HG03039 (cell line): ENCODE measurements at regions not wholly inside any gene's neighbourhood (a gene's known extent, or its start where the extent isn't known, plus 50 kb on each side); places are given as distances from the start of the nearest gene placed in this dataset.
"Not testable (repeated sequence)": the region's sequence is repeated elsewhere in the genome, so short reads cannot be mapped to it uniquely, and the experiment has no call there.

ENCODE experiments used
- ATAC-seq: cut with Tn5 transposase; IDR thresholded peaks from one replicate; pipeline ENCODE4 v1.9.1; 2021; ENCODE audit warnings: mild to moderate bottlenecking, moderate library complexity; ENCODE audit not compliant: unreplicated experiment

GRCh38 chr7:8809320-8809719 lies 375.9 kb downstream of the NXPH1 start:
- ATAC-seq = no peak

- no peak for ATAC-seq
Measured at GRCh38 chr7:8817448-8818036, 384.1 kb downstream of the NXPH1 start.

DNA sequence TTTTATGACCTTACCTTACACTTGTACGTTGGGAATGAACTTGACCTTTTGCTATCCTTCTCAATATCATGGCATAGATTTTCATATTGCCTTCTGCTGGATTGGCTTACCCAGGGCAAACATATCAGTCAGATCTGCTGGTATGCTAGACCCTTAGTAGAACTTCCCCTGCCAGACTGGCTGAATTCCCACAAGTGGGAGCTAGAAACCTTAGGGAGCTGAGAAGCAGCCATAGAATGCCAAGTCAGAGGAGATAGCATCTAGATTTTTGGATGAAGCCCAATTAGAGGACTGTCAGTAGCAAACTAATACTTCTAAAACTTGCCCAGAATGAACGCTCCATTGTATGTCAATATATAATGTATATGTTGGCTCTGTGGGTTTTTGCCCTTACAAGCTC lies 385.0 kb downstream of the NXPH1 start:
- no peak for ATAC-seq

- no peak for ATAC-seq
Measured at GRCh38 chr7:8822595-8822994, 389.2 kb downstream of the NXPH1 start.

DNA sequence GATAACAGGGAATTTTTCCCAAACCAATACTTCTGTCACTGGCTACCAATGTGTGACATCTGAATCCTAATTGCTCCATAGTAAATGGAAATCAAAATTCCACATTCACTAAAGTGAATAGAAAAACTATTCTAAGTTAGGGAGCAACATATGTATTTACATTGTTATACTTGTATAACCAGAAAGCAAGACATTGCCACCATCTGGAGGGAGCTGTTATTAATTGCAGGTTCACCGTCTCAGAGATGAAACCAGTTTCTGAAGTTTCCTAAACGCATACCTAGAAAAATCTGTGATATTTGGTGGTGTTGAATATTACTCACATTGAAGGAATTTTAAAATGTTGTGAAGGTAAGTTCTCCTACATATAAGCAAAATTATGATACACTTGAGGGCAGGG lies 390.1 kb downstream of the NXPH1 start:
- ATAC-seq = no peak

- no peak for ATAC-seq
Measured at GRCh38 chr7:8827329-8827728, 393.9 kb downstream of the NXPH1 start.

DNA sequence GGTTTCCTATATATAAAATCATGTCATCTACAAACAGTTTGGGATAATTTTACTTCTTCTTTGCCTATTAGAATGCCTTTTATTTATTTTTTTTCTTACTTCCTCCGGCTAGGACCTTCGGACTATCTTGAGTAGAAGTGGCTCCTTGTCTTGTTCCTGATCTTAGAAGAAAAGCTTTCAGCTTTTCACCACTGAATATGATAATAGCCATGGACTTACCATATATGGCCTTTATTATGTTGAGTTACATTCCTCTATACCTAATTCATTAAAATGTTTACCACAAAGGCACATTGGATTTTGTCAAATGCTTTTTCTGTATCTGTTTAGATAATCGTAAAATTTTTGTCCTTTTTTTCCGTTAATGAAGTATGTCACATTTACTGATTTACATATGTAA lies 395.7 kb downstream of the NXPH1 start:
- ATAC-seq = no peak

DNA sequence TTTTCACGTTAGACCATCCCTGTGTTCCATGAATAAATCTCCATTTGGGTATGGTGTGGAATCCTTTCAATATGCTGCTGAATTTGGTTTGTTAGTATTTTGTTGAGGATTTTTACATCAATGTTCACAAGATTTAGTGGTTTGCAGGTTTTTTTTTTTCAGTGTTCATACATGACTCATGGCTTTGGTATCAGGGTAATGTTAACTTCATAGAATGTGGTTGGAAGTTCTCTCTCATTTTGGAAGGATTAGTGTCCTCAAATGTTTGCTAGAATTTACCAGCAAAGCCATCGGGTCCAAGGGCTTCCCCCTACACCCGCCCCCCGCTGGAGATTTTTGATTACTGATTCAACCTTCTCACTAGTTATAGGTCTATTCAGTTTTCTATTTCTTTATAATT lies 398.0 kb downstream of the NXPH1 start:
- ATAC-seq = no peak

DNA sequence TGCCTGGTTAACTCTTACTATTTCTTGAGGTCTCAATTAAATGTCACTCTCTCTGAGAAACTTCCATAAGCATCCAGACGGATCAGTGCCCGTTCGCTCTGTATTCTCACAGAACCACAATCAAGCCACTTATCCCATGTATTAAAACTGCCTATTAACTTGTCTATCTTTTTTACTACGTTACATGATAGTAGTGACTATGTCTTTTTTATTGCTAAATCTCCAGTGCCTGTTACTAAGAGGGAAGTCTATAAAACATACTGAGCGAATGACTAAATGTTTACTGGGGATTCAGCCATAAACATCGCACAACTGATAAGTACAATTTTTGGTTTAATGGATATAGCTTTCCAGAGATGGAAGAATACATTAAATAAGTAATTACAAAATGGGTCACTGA lies 399.9 kb downstream of the NXPH1 start:
- ATAC-seq = no peak

- no peak for ATAC-seq
Measured at GRCh38 chr7:8841171-8841570, 407.8 kb downstream of the NXPH1 start.

DNA sequence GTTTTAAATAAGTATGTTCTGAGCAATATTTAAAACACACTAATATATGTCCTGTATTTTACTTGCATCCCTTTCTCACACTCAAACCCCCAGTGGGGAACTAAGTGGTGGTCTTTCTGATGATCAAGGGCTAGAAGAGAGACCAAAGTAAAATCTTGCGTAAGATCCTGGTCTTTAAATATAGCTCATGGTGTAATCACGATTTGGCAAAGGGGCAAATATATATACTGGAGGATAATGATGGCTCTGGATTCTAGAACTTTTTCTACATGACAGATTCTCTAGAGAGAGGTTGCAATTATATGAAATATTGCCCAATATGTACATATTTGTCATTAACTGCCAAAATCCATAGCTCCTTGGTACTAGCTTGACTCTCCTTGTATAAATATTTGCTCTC lies 438.3 kb downstream of the NXPH1 start:
- no peak for ATAC-seq

GRCh38 chr7:8881916-8882315 lies 448.5 kb downstream of the NXPH1 start:
- no peak for ATAC-seq

DNA sequence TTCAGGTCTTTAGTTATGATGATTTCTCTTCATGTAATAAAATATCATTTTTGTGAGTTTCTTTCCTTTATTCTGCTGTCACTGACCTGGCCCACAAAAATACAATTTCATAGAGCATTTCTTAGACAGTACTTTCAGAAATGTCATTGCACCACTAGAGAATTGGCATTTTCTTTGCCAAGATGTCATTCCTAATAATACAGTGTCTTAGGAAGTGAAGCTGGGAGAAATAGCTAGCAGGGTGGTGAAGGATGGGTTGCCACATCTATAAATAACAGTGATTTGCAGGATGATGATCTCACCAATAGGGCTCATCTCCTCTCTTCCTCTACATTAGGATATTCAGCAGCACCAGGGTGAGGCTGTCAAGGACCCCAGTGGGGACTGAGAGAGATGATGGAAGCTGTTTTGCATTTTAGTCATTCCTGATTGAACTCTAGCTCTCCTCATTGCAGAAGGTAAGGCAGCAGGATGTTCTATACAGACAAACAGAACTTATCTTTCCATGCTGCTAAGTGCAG lies 452.1 kb downstream of the NXPH1 start:
- ATAC-seq = no peak

GRCh38 chr7:8890346-8890745 lies 456.9 kb downstream of the NXPH1 start:
- not testable (repeated sequence) for ATAC-seq

- ATAC-seq = no peak
Measured at GRCh38 chr7:8893775-8894174, 460.4 kb downstream of the NXPH1 start.

DNA sequence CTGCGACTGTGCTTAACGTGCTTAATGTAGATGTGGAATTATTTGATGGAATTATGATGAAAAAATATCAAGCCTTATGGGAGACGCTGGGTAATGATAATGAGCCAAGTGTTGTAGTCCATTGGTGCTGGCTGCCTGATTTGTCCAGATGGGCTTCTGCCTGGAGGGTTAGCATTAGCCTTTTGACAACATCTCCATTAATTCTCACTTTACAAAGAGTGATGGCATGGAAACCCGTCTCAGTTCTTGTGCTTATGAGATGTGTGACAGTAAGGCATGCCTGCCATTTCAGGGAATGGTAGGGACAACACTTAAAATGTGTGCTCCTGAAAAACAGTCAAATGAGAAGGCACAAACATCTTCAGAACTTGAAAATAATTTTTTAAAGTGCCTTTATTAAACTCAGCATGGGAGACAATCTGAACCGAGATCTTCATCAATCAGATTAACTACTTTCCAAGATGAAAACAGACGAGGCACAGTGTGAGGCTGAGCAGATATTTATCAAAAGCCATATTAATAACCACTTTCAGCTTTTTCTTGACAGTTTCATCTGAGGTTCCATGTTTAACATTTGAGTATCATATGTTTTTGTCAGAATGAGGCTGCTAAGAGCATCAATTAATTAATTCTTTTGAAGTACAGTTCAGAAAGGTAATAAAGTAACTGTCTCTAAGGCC lies 473.1 kb downstream of the NXPH1 start:
- ATAC-seq = no peak

DNA sequence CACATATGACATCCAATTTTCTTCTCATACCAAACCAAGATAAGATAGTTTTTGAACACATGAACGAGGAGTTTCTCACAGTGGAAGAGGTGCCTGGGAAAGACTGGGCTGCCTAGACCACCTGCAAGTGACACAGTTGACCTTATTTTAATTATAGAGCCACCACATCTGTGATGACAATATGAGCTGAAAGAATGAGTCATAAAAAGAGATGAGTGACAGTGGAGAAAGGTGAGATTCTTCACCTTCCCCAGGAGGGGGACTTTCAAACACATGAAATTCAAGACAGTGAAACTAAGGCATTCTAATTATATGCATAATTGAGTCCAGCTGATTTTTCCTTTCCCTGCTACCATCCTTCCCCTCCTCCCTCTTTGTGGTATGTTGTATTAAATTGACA lies 475.5 kb downstream of the NXPH1 start:
- no peak for ATAC-seq

GRCh38 chr7:8913682-8914081 lies 480.3 kb downstream of the NXPH1 start:
- ATAC-seq = no peak

DNA sequence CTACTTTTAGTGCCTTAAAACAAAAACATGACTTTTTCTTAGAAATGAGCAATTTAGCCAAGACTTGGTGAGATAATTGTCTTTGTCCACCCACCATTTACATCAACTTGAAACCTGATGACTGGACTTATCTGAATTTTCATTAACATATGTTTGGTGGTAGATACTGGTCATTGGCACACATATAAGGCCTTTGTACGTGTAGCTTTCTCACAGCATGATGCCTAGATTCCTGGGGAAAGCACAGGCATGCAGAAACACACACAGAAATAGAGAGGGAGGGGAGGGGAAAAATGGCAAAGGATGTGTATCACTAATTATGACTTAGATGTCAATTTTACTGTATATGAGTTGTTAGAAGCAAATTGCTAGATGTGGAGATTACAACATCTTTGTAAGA lies 488.4 kb downstream of the NXPH1 start:
- ATAC-seq = no peak

DNA sequence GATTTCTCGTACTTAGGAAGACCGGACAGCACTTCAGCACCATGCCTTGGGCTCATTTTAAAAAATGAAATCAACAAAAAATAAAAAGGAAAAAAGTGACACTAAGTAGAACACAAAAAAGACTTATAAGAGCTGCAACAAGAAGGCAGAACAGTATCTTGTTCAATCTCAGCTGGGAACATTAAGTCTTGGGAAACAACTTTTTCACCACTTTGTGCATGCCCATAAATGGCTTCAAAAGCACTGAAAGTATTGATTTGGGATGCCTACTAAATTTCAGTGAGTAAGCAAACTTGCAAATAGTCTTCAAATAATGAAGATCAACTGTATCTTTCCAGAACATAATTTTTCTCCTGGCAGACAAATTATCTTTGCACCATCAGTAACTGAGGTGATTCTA lies 489.3 kb downstream of the NXPH1 start:
- no peak for ATAC-seq

- ATAC-seq = no peak
Measured at GRCh38 chr7:8923164-8923806, 489.9 kb downstream of the NXPH1 start.

DNA sequence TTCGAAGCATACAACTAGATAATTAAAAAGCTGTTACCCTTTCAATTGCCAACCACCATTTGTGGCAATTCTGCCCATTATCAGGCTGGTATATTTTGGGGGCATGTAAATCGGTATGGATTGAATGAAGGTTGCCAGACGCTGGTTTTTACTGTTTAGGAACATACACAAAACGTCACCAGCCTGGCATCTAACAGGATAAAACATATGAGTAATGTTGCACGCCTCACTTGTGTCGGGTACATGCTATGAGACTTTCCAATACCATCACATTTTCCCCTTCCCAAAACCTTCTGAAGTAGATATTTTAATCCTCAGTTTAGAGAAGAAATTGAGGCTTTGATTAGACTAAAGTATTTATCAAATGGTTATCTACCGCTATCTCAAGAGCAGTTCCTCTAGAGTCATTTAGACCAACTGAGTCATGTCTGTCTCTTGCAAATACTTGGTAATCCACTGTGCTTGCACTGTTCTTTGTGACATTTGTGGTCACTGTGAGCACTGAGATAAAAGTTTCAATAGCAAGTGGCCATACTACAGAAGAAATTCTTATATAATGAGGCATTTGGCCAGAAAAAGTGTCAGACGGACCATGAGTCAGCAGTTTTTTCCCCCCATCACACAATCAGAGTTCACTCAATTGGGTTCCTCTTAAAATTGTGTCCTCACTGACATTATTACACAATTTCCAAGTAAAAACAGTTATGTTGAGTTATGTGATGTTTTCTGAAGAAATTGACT lies 498.7 kb downstream of the NXPH1 start:
- ATAC-seq = no peak
